IPS-18a (cell line): ENCODE measurements at regions not wholly inside any gene's neighbourhood (a gene's known extent, or its start where the extent isn't known, plus 50 kb on each side); places are given as distances from the start of the nearest gene placed in this dataset.

Experiments used
- H3K27ac ChIP-seq: one replicate; pipeline ENCODE4 v1.5.1; 2013; ENCODE audit warnings: low read length
- H3K27me3 ChIP-seq: one replicate; pipeline ENCODE4 v1.6.1; 2013; ENCODE audit warnings: mild to moderate bottlenecking, low read length; ENCODE audit not compliant: control insufficient read depth, insufficient read depth
- H3K36me3 ChIP-seq: one replicate; pipeline ENCODE4 v1.6.1; 2013; ENCODE audit warnings: low read depth, low read length; ENCODE audit not compliant: control insufficient read depth
- H3K4me1 ChIP-seq: one replicate; pipeline ENCODE4 v1.6.1; 2013; ENCODE audit warnings: low read depth, low read length; ENCODE audit not compliant: control insufficient read depth
- H3K4me3 ChIP-seq: one replicate; pipeline ENCODE4 v1.5.1; 2013; ENCODE audit warnings: low read length
- H3K9ac ChIP-seq: one replicate; pipeline ENCODE4 v1.6.1; 2013; ENCODE audit warnings: mild to moderate bottlenecking, low read length, moderate library complexity
- H3K9me3 ChIP-seq: one replicate; pipeline ENCODE4 v1.6.1; 2013; ENCODE audit warnings: low read depth, low read length; ENCODE audit not compliant: control insufficient read depth

DNA sequence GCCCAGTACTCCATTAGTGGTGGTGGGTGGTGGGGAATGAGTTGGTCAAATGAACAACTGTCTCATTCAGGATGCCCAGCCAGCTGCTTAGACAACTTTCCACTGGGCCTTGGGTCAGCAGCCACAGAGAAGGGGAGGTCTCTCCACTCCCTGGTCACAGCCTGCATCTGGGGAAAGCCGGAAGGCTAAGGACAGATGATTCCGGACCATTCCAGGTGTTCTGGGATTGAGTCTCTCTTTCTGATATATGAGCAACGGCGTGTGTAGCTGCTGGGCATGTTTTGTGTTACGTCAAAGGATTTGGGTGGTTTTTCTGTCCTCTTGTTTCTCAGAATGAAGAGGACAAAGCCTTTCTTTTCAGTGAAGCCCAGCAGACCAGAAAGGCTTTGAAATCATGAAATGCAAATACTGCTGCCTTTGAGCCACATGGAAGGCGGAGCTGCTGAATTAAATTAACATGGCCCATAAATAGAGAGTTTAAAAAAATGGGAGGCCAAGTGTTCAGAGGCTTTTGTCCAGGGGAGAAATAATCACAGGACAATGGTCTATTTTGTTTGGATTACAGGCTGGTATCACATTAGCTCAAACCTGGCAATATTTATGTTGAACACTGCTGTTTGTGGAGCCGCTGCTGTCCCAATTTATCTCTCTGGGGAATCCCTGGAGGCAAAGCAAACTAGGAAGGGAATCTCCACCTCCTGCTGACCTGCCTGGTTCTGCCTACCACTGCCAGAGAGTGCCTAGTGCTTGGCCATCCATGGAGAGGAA, 234.4 kb upstream of the E2F8 start:
- peaks cover 10% of the 10 kb centered on the region for H3K4me1 ChIP-seq
- H3K27me3 ChIP-seq: no peaks in the 10 kb centered on the region
- no peak overlapping the region for H3K4me3 ChIP-seq
- H3K27ac ChIP-seq: no peak overlapping the region
- no peaks in the 10 kb centered on the region for H3K36me3 ChIP-seq
- no peak overlapping the region for H3K9ac ChIP-seq
- H3K9me3 ChIP-seq: no peaks in the 10 kb centered on the region

DNA sequence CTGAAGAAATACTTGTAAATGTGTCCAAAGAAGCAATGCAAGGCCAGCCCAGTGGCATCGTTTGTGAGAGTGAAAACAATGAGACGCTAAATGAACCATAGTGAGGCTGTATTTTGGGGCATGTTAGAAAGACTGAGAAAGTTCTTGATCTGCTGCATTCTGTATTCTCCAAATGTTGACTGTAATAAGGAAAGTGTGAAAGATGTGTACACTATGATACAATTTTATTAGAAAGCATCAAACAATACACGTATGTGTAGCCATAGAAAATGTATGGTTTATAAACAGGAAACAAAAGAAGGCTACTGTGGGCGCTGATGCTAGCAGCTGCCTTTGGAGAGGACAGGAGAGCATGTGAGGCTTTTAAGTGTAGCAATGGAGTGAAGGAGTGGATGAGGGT, 233.5 kb upstream of the E2F8 start:
- Histone ChIP-seq H3K27ac (no peak overlapping the region), H3K4me3 (no peak overlapping the region), H3K27me3 (no peaks in the 10 kb centered on the region), H3K4me1 (peaks cover 10% of the 10 kb centered on the region), H3K9ac (no peak overlapping the region), H3K36me3 (no peaks in the 10 kb centered on the region), H3K9me3 (no peaks in the 10 kb centered on the region)

DNA sequence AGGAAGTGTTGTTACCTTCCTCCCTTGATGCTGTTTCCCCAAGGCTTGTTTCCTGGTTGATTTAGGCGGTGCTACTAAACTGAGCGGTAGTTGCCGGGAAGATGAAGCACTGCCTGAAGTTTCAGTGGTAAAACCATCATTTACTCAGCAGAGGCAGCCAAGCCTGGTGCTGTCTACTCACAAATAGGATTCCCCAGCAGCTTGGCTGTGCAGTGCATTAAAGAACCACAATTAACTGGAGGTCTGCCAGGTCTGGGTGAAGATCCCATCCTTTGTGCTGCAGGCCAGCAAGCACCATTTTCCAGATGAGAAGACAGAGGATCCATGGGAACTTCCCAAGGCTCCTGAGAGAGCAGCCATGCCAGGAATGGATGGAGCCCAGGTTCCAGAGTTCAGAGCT, 231.9 kb upstream of the E2F8 start:
- Histone ChIP-seq H3K4me3 (no peak overlapping the region), H3K27me3 (no peaks in the 10 kb centered on the region), H3K27ac (no peak overlapping the region), H3K9ac (no peak overlapping the region), H3K36me3 (no peaks in the 10 kb centered on the region), H3K4me1 (peaks cover 10% of the 10 kb centered on the region), H3K9me3 (no peaks in the 10 kb centered on the region)

DNA sequence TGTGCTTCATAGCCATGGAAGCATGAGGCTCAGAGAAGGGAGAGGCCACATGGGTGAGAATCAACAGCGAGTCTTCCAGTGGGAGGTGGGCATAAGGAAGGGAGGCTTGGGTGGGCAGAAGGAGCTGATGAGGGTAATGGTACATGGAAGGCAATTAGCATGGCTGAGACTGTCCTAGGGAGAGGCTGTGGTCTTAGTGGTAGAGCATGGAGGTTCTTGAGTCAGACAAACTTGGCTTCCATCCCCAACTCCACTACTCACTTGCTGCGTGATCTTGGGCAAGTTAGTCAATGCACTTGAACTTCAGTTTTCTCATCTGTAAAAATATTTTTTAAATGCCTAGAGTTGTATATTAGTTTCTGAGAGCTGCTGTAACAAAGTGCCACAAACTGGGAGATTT, 227.2 kb upstream of the E2F8 start:
- Histone ChIP-seq H3K36me3 (no peaks in the 10 kb centered on the region), H3K4me1 (no peaks in the 10 kb centered on the region), H3K4me3 (no peak overlapping the region), H3K27ac (no peak overlapping the region), H3K27me3 (no peaks in the 10 kb centered on the region), H3K9ac (no peak overlapping the region), H3K9me3 (no peaks in the 10 kb centered on the region)

DNA sequence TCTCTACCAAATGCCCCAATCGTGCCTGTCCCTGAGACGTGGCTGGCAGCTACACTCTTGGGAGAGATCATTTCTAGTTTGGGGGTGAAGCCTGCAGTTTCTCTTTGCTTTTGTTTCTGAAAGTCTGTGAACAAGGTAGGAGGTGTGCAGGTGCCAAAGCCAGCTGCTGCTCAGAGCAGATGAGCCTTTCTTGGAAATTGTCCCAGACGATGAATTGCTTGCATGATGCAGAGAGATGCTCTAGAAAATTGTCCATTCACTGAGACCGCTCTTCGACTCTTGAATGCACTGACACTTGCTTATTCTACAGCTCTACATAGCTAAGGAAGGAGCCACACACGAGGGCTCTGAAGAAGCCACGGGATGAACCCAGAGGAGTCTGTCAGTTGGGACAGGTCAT, 225.6 kb upstream of the E2F8 start:
- H3K9ac ChIP-seq: no peak overlapping the region
- H3K9me3 ChIP-seq: no peaks in the 10 kb centered on the region
- H3K27me3 ChIP-seq: no peaks in the 10 kb centered on the region
- H3K36me3 ChIP-seq: no peaks in the 10 kb centered on the region
- no peaks in the 10 kb centered on the region for H3K4me1 ChIP-seq
- H3K4me3 ChIP-seq: no peak overlapping the region
- H3K27ac ChIP-seq: no peak overlapping the region

DNA sequence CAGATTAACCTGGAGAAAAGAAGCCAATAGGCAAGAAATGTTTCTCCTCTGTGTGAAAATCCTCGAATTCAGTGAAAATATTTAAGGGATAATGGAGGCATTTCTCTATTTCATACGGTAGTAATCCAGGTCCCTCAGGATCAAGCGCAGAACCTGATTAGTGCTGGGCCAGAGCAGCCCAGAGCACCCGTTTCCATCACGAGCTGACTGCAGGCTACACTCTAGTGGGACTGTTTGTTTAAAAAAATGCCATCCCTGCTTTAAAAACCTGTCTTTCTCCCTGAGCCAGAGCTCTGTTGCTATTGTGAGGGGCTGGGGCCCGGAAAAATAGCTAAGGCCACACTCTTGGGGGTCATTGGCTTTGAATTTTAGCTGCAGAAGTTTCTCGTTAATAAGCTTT, 223.2 kb upstream of the E2F8 start:
- Histone ChIP-seq H3K36me3 (no peaks in the 10 kb centered on the region), H3K27me3 (no peaks in the 10 kb centered on the region), H3K4me3 (no peak overlapping the region), H3K9ac (no peak overlapping the region), H3K9me3 (no peaks in the 10 kb centered on the region), H3K27ac (no peak overlapping the region), H3K4me1 (no peaks in the 10 kb centered on the region)

DNA sequence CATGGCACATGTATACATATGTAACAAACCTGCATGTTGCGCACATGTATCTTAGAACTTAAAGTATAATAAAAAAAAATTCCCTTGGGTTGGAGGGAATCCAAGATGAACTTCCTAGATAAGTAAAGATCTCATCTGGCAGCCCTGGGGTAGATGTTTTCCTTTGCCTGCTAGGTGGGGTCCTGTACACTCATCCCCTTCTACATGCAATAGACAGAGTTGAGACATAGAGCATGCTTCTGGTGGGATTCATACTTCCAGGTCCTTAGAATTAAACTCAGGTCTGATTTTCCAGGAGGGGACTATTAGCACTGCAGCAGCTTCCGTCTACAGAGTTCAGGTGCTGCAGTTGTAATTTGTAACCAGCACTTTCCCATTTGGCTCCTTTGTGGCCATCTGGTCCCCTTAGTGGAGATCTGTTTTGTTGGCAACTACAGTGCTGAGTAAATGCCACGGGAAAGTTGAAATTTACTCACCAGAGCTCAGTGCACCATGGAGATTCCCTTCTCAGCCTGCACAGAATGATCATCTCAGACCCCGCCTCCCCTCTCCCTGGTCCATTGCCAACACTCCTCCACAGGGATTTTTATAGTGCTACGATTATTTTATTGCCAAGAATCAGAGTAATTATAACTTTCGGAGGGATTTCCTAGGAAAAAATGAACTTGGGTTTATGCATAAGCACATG, 220.1 kb upstream of the E2F8 start:
- Histone ChIP-seq H3K4me3 (no peak overlapping the region), H3K27ac (no peak overlapping the region), H3K4me1 (peaks cover 10% of the 10 kb centered on the region)

DNA sequence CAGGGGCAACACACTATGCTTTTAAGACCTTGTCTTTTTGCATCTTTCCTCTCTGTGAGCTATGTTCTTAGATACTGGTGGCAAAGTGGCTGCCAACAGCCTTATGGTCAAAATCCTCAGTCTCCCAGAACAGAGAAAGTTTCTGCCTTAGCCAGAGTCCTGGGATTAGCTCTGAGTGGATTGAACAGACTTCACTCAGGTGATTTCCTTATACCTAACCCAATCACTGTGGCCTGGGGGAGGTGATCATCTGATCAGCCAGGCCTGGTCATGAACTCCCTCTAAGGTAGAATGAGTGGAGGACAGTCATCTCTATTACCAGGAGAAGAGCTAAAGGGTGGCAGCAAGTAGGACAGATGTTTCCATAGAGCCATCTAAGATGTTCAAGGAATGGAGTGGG, 218.5 kb upstream of the E2F8 start:
- Histone ChIP-seq H3K27ac (no peak overlapping the region), H3K9me3 (no peaks in the 10 kb centered on the region), H3K4me3 (no peak overlapping the region), H3K4me1 (peaks cover 17% of the 10 kb centered on the region), H3K9ac (no peak overlapping the region), H3K36me3 (no peaks in the 10 kb centered on the region), H3K27me3 (no peaks in the 10 kb centered on the region)

More for the DNA sequence above, 220.1 kb upstream of the E2F8 start:
- Histone ChIP-seq H3K9me3 (no peaks in the 10 kb centered on the region), H3K27me3 (no peaks in the 10 kb centered on the region), H3K36me3 (no peaks in the 10 kb centered on the region), H3K9ac (no peak overlapping the region)

DNA sequence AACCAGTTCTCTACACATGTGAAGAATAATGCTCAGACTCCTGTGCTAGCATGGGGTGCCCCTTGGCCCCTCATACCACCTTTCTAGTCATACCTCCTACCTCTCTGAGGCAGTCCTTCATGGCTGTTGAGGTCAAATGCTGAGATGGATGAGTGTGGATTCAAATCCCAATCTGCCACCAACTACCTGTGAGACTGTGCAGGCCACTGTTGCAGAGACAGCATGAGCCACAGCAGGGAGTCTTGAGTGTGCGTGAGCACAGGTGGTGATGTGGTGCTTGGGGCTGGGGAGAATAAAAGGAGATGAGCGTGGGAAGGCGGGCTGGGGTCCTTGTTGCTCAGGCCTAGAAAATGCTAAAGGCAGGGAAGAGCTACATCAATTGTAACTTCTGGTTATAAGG, 218.0 kb upstream of the E2F8 start:
- H3K4me1 ChIP-seq: peaks cover 22% of the 10 kb centered on the region
- H3K4me3 ChIP-seq: no peak overlapping the region
- H3K36me3 ChIP-seq: no peaks in the 10 kb centered on the region
- H3K9me3 ChIP-seq: no peaks in the 10 kb centered on the region
- no peaks in the 10 kb centered on the region for H3K27me3 ChIP-seq
- H3K27ac ChIP-seq: no peak overlapping the region
- no peak overlapping the region for H3K9ac ChIP-seq

DNA sequence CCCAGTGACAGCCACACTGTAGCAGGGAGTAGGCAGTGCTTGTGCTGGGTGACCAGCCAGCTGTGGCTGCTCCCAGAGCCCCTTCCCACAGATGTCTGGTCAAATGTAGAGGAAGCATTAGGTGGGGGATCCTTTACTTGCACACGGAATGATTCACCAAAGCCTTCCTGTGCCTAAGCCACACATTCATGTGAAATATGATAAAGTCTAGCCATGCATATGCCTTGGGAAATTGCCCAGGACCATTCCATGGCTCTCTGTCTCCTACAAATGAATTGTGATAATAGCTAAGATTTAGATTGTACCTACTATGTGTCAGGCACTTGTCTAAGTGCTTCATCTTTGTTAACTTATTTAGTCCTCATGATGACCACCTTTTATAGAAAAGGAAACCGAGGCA, 217.5 kb upstream of the E2F8 start:
- H3K9me3 ChIP-seq: no peaks in the 10 kb centered on the region
- no peaks in the 10 kb centered on the region for H3K27me3 ChIP-seq
- peaks cover 25% of the 10 kb centered on the region for H3K4me1 ChIP-seq
- no peaks in the 10 kb centered on the region for H3K36me3 ChIP-seq
- no peak overlapping the region for H3K27ac ChIP-seq
- H3K9ac ChIP-seq: no peak overlapping the region
- H3K4me3 ChIP-seq: no peak overlapping the region

DNA sequence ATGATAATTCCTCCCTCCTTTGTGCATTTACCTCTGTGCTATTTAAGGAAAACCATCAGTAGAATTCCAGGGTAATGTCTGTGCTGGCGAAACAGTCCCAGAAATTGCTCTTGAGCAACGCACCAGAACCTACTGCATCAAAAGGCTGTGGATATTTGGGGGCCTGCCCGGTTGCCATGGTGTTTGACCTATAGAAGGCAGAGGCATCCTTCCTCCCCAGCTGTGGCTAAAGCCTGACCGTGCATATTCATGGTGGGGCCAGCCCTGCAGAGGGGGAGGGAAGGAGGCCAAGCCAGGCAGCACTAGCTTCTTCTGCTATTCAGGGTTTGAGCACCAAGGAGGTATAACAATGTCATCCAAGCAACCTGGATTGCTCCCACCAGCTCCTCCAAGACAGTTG, 215.0 kb upstream of the E2F8 start:
- Histone ChIP-seq H3K27me3 (no peaks in the 10 kb centered on the region), H3K9me3 (no peaks in the 10 kb centered on the region), H3K4me1 (peaks cover 25% of the 10 kb centered on the region), H3K9ac (no peak overlapping the region), H3K36me3 (no peaks in the 10 kb centered on the region), H3K4me3 (no peak overlapping the region), H3K27ac (no peak overlapping the region)

DNA sequence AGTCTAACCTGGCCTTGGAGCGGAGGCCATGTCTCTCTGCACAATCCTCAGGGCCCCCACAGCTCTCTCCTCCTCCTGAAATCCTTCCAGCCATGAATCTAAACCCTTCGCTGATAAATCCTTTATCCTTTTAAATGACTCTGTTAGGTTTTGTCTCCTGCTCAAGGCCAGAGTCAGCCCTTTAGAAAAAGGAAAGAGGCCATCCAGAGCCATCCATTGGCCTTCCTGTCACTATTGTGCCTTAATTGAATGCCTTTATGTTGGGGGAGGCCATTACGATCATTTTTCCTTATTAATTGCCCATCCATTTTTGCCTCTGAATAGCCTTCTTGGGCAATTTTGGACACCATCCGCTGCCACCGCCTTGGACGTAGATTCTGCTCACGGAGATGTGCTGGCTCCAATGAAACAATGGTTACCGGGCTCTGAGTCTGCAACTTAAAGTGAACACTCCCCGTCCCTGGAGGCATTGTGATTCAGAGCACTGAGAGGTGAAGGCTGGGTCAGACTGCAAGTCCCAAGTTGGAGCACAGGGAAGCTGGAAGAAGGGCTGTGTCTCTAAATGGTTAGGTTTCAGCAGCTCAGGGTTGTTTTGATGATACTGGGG, 213.0 kb upstream of the E2F8 start:
- no peak overlapping the region for H3K27ac ChIP-seq
- no peaks in the 10 kb centered on the region for H3K27me3 ChIP-seq
- H3K36me3 ChIP-seq: no peaks in the 10 kb centered on the region

More for the DNA sequence above, 213.0 kb upstream of the E2F8 start:
- Histone ChIP-seq H3K4me3 (no peak overlapping the region), H3K9me3 (no peaks in the 10 kb centered on the region), H3K9ac (no peak overlapping the region), H3K4me1 (peaks cover 25% of the 10 kb centered on the region)
